Thoracic aorta (tissue), 2 donors: ENCODE measurements at regions not wholly inside any gene's neighbourhood (a gene's known extent, or its start where the extent isn't known, plus 50 kb on each side); places are given as distances from the start of the nearest gene placed in this dataset.
"Not testable (repeated sequence)": the region's sequence is repeated elsewhere in the genome, so short reads cannot be mapped to it uniquely, and the experiment has no call there.

Source experiments
- ATAC-seq: fragments of 150-250 bp; one replicate; pipeline ENCODE4 v1.8.0; 2017; ENCODE audit warnings: low read depth; ENCODE audit not compliant: insufficient number of reproducible peaks, low FRiP score
- DNase-seq: peaks from one replicate; pipeline ENCODE4 v3.0.0-alpha.2; 2020; ENCODE audit warnings: low spot score
- H3K27ac ChIP-seq, 2 donors: fragments of 200-600 bp; sonication (generic); 1 replicate in 1 of 2; 2 replicates in 1 of 2; pipeline ENCODE4 v1.5.1; 2016; ENCODE audit warnings: mild to moderate bottlenecking in 2 of 2, moderate library complexity in 2 of 2
- H3K27me3 ChIP-seq: fragments of 200-600 bp; sonication (generic); replicated peaks from 2 replicates; pipeline ENCODE4 v1.6.0; 2016; ENCODE audit warnings: mild to moderate bottlenecking; ENCODE audit not compliant: insufficient read depth
- H3K36me3 ChIP-seq: fragments of 200-600 bp; sonication (generic); one replicate; pipeline ENCODE4 v1.5.1; 2016
- H3K4me1 ChIP-seq, 2 donors: fragments of 200-600 bp; sonication (generic); 1 replicate in 1 of 2; 2 replicates in 1 of 2; pipeline versions ENCODE4 v1.5.1 to v1.6.0; 2016; ENCODE audit warnings: low read depth in 2 of 2, mild to moderate bottlenecking in 1 of 2; ENCODE audit not compliant: control insufficient read depth in 1 of 2
- H3K4me3 ChIP-seq: fragments of 200-600 bp; sonication (generic); 2 replicates; pipeline ENCODE4 v1.5.1; 2016; ENCODE audit warnings: mild to moderate bottlenecking
- H3K9me3 ChIP-seq: fragments of 200-600 bp; sonication (generic); 2 replicates; pipeline ENCODE4 v1.5.1; 2016
- CTCF ChIP-seq: fragments of 200-600 bp; sonication (generic); IDR thresholded peaks from one replicate; pipeline ENCODE4 v1.5.1; 2019; ENCODE audit warnings: antibody characterized with exemption

GRCh38 chr15:77902921-77903760, 174.4 kb downstream of the TBC1D2B start:
- peak; percentile 44 for TF ChIP-seq CTCF
- H3K27ac ChIP-seq, H3K4me1 ChIP-seq, DNase-seq, H3K27me3 ChIP-seq, ATAC-seq, H3K36me3 ChIP-seq, H3K9me3 ChIP-seq, H3K4me3 ChIP-seq: not testable (repeated sequence)

- ATAC-seq, result no peak
- Histone ChIP-seq H3K36me3 (no peaks in the 10 kb centered on the region), H3K27me3 (no peaks in the 10 kb centered on the region), H3K4me1 (no peaks in the 10 kb centered on the region), H3K4me3 (no peak overlapping the region), H3K27ac (no peak overlapping the region), H3K9me3 (no peaks in the 10 kb centered on the region)
- no peak for TF ChIP-seq CTCF
- no peak for DNase-seq
Observed at GRCh38 chr15:77901921-77902750, 175.4 kb downstream of the TBC1D2B start.

GRCh38 chr15:77901251-77901881, 176.1 kb downstream of the TBC1D2B start:
- no peaks in the 10 kb centered on the region for H3K9me3 ChIP-seq
- DNase-seq (no peak), ATAC-seq (no peak)
- H3K27me3 ChIP-seq, result no peaks in the 10 kb centered on the region
- no peaks in the 10 kb centered on the region for H3K36me3 ChIP-seq
- no peak overlapping the region for H3K27ac ChIP-seq
- TF ChIP-seq CTCF, result no peak
- H3K4me1 ChIP-seq, result no peaks in the 10 kb centered on the region
- no peak overlapping the region for H3K4me3 ChIP-seq

GRCh38 chr15:77900331-77900963, 177.1 kb downstream of the TBC1D2B start:
- H3K4me1 ChIP-seq, DNase-seq, H3K27me3 ChIP-seq, H3K36me3 ChIP-seq, H3K9me3 ChIP-seq, ATAC-seq, H3K27ac ChIP-seq, H3K4me3 ChIP-seq: not testable (repeated sequence)
- peak; percentile 69 for TF ChIP-seq CTCF

- not testable (repeated sequence) for H3K9me3 ChIP-seq, ATAC-seq, H3K36me3 ChIP-seq, H3K4me3 ChIP-seq, H3K27me3 ChIP-seq, H3K4me1 ChIP-seq, DNase-seq, H3K27ac ChIP-seq
Observed at GRCh38 chr15:77899776-77900175, 177.7 kb downstream of the TBC1D2B start.
